Tibial artery (tissue), 4 donors: ENCODE measurements at regions not wholly inside any gene's neighbourhood (a gene's known extent, or its start where the extent isn't known, plus 50 kb on each side); places are given as distances from the start of the nearest gene placed in this dataset.

Experiments
- DNase-seq, 2 donors: peaks; one replicate each; pipeline ENCODE4 v3.0.0-alpha.2; 2019
- H3K27ac ChIP-seq, 2 donors: fragments of 200-600 bp; sonication (generic) in 1 of 2; 1 replicate in 1 of 2; 2 replicates in 1 of 2; pipeline ENCODE4 v1.5.1; 2018 to 2019; ENCODE audit warnings: mild to moderate bottlenecking in 1 of 2
- H3K27me3 ChIP-seq, 2 donors: fragments of 200-600 bp; sonication (generic) in 1 of 2; one replicate each; pipeline versions ENCODE4 v1.5.1 to v1.6.0; 2016 to 2019
- H3K36me3 ChIP-seq, 3 donors: fragments of 200-600 bp; sonication (generic) in 2 of 3; one replicate each; pipeline ENCODE4 v1.5.1; 2016 to 2019; ENCODE audit warnings: mild to moderate bottlenecking in 2 of 3
- H3K4me1 ChIP-seq, 4 donors: fragments of 200-600 bp; sonication (generic) in 2 of 4; 1 replicate in 3 of 4; 2 replicates in 1 of 4; pipeline ENCODE4 v1.5.1; 2016 to 2019
- H3K4me3 ChIP-seq, 2 donors: fragments of 200-600 bp; sonication (generic) in 1 of 2; 1 replicate in 1 of 2; 2 replicates in 1 of 2; pipeline ENCODE4 v1.5.1; 2018 to 2019; ENCODE audit warnings: mild to moderate bottlenecking in 2 of 2
- H3K9me3 ChIP-seq, 3 donors: fragments of 200-600 bp; sonication (generic) in 1 of 3; one replicate each; pipeline ENCODE4 v1.5.1; 2016 to 2019
- CTCF ChIP-seq, 2 experiments: fragments of 200-600 bp in 1 of 2; fragments of 450-650 bp in 1 of 2; IDR thresholded peaks; one replicate each; pipeline ENCODE4 v1.5.1; 2017 to 2019; ENCODE audit warnings: antibody characterized with exemption in 2 of 2, mild to moderate bottlenecking in 1 of 2, moderate library complexity in 1 of 2
- intact Hi-C: fragments of 100-400 bp; cut with DNase I; formaldehyde crosslinking; loops from one replicate; pipeline ENCODE4 v1.15.0; 2023; ENCODE audit warnings: low total_unique reads

DNA sequence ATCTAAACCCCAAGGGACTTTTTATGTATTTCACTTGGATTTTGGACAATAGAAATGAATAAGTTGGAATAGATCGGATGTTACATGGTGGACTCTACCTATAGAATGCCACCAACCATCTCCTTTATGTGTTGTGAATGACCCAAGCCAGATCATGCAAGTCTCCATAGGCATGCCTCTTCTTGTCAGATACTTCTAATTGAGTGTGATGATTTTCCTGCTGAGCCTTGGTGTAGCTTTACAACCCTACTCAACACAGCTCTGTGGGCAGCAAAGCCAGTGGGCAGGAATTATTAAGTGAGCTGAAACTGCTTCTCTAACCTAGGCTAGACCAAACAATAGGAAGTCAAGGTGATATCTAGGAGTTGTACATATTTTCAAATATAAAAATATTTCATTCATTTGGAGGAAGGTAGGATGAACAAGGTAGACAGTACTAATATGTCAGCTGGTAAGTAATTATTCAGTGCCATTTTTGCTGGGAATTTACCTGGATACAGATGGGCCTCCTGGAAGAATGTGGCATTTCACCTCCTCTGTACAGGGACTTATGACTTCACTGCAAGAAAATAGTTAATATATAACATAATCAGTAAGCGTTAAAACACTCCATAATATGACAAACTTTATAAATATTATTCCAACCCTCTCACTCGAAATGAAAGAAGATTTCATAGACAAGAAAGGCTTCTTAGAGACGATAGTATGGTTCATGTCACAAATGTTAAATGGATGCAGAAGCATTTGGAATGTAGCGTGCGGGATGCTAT is 298.0 kb upstream of the FAT1 start:
- H3K36me3 ChIP-seq: no peaks in the 10 kb centered on the region
- H3K27ac ChIP-seq: no peak overlapping the region
- TF ChIP-seq CTCF (IDR thresholded peaks at IDR 0.05): no peak
- no peak overlapping the region for H3K4me3 ChIP-seq
- intact Hi-C loops: no loop called here
- H3K4me1 ChIP-seq: no peaks in the 10 kb centered on the region
- H3K27me3 ChIP-seq: no peaks in the 10 kb centered on the region
- H3K9me3 ChIP-seq: peaks cover 0 to 4% (median 0%) of the 10 kb centered on the region in 3 donors
- DNase-seq: no peak

- Histone ChIP-seq H3K4me1 (no peaks in the 10 kb centered on the region), H3K27ac (no peak overlapping the region), H3K4me3 (no peak overlapping the region), H3K9me3 (peaks cover 0 to 4% (median 0%) of the 10 kb centered on the region in 3 donors), H3K36me3 (no peaks in the 10 kb centered on the region), H3K27me3 (no peaks in the 10 kb centered on the region)
- intact Hi-C loops: no loop called here
- no peak for DNase-seq
- TF ChIP-seq CTCF (IDR thresholded peaks at IDR 0.05): no peak
These were observed 303.6 kb upstream of the FAT1 start for GRCh38 chr4:187027272-187027671.

GRCh38 chr4:187042251-187042650 is 318.6 kb upstream of the FAT1 start:
- Histone ChIP-seq H3K27ac (no peak overlapping the region), H3K4me1 (peaks cover 0 to 8% (median 3%) of the 10 kb centered on the region in 4 donors), H3K4me3 (no peak overlapping the region), H3K36me3 (no peaks in the 10 kb centered on the region), H3K9me3 (no peaks in the 10 kb centered on the region), H3K27me3 (no peaks in the 10 kb centered on the region)
- TF ChIP-seq CTCF (IDR thresholded peaks at IDR 0.05): no peak
- intact Hi-C loops: no loop called here
- DNase-seq: no peak

DNA sequence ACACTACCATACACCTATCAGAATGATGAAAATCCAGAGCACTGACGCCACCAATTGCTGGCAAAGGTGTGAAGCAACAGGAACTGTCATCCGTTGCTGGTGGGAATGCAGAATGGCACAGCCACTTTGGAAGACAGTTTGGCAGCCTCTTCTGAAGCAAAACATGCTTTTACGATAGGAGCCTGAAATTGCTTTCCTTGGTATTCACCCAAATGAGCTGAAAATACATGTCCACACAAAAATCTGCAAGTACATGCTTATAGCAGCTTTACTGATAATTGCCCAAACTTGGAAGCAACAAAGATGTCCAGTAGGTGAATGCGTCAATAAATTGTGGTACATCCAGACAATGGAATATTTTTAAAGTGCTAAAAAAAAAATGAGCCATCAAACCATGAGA is 322.8 kb upstream of the FAT1 start:
- DNase-seq: no peak
- TF ChIP-seq CTCF (IDR thresholded peaks at IDR 0.05): no peak
- H3K4me3 ChIP-seq: no peak overlapping the region
- H3K4me1 ChIP-seq: peaks cover 0 to 8% (median 3%) of the 10 kb centered on the region in 4 donors
- no peaks in the 10 kb centered on the region for H3K36me3 ChIP-seq
- no peak overlapping the region for H3K27ac ChIP-seq
- H3K9me3 ChIP-seq: no peaks in the 10 kb centered on the region
- H3K27me3 ChIP-seq: no peaks in the 10 kb centered on the region
- intact Hi-C loops: no loop called here

GRCh38 chr4:187059021-187059420 is 335.4 kb upstream of the FAT1 start:
- intact Hi-C loops: no loop called here
- H3K27me3 ChIP-seq: no peaks in the 10 kb centered on the region
- H3K27ac ChIP-seq: no peak overlapping the region
- no peak overlapping the region for H3K4me3 ChIP-seq
- H3K4me1 ChIP-seq: no peaks in the 10 kb centered on the region
- H3K36me3 ChIP-seq: no peaks in the 10 kb centered on the region
- no peak for TF ChIP-seq CTCF (IDR thresholded peaks at IDR 0.05)
- no peak for DNase-seq
- no peaks in the 10 kb centered on the region for H3K9me3 ChIP-seq
